ENCODE measurements at regions not wholly inside any gene's neighbourhood (a gene's known extent, or its start where the extent isn't known, plus 50 kb on each side); places are given as distances from the start of the nearest gene placed in this dataset.

GRCh38 chr11:30100495-30100894, 83.7 kb upstream of the KCNA4 start:
- no peak for TF ChIP-seq EP300 (IDR thresholded peaks at IDR 0.05; ENCODE audit: borderline replicate concordance)

- TF ChIP-seq EGR1 (IDR thresholded peaks at IDR 0.05), result no peak
- TF ChIP-seq RAD21 (IDR thresholded peaks at IDR 0.05; ENCODE audit: low read depth), result no peak
These were observed 89.7 kb upstream of the KCNA4 start for GRCh38 chr11:30106222-30107181.

GRCh38 chr11:30107899-30108298, 91.1 kb upstream of the KCNA4 start:
- no peak for TF ChIP-seq EGR1 (IDR thresholded peaks at IDR 0.05)

- TF ChIP-seq RAD21 (IDR thresholded peaks at IDR 0.05; ENCODE audit: low read depth), result no peak
These were observed 92.9 kb upstream of the KCNA4 start for GRCh38 chr11:30109774-30110173.

- TF ChIP-seq TAF1 (IDR thresholded peaks at IDR 0.05; ENCODE audit: low read depth), result no peak
- TF ChIP-seq EP300 (IDR thresholded peaks at IDR 0.05; ENCODE audit: borderline replicate concordance), result no peak
- TF ChIP-seq EGR1 (IDR thresholded peaks at IDR 0.05), result no peak
- no peak for TF ChIP-seq MAX (IDR thresholded peaks at IDR 0.05)
- no peak for TF ChIP-seq TEAD4 (IDR thresholded peaks at IDR 0.05)
- TF ChIP-seq TCF12 (IDR thresholded peaks at IDR 0.05; ENCODE audit: low read depth), result no peak
- TF ChIP-seq NFIC (IDR thresholded peaks at IDR 0.05), result no peak
- TF ChIP-seq CREB1 (IDR thresholded peaks at IDR 0.05; ENCODE audit: low read depth), result no peak
- TF ChIP-seq FOXM1 (IDR thresholded peaks at IDR 0.05; ENCODE audit: borderline replicate concordance, low read depth), result no peak
- no peak for TF ChIP-seq REST (IDR thresholded peaks at IDR 0.05; ENCODE audit: low read depth)
- TF ChIP-seq USF1 (IDR thresholded peaks at IDR 0.05), result no peak
- no peak for TF ChIP-seq YY1 (IDR thresholded peaks at IDR 0.05; ENCODE audit: low read depth)
- TF ChIP-seq RAD21 (IDR thresholded peaks at IDR 0.05; ENCODE audit: low read depth), result no peak
- no peak for TF ChIP-seq ZBTB7A (IDR thresholded peaks at IDR 0.05; ENCODE audit: low read depth)
- no peak for TF ChIP-seq CEBPB (IDR thresholded peaks at IDR 0.05)
These were observed 93.9 kb upstream of the KCNA4 start for GRCh38 chr11:30110691-30111090.

- TF ChIP-seq NFIC (IDR thresholded peaks at IDR 0.05) (no peak), CREB1 (IDR thresholded peaks at IDR 0.05; ENCODE audit: low read depth) (no peak), YY1 (IDR thresholded peaks at IDR 0.05; ENCODE audit: low read depth) (no peak), ZBTB7A (IDR thresholded peaks at IDR 0.05; ENCODE audit: low read depth) (no peak), MAX (IDR thresholded peaks at IDR 0.05) (no peak)
These were observed 95.0 kb upstream of the KCNA4 start for GRCh38 chr11:30111786-30112185.

GRCh38 chr11:30113326-30113898, 96.6 kb upstream of the KCNA4 start:
- TF ChIP-seq MAX (IDR thresholded peaks at IDR 0.05), result no peak
- no peak for TF ChIP-seq CEBPB (IDR thresholded peaks at IDR 0.05)
- TF ChIP-seq TAF1 (IDR thresholded peaks at IDR 0.05; ENCODE audit: low read depth), result no peak
- no peak for TF ChIP-seq TEAD4 (IDR thresholded peaks at IDR 0.05)
- no peak for TF ChIP-seq TCF12 (IDR thresholded peaks at IDR 0.05; ENCODE audit: low read depth)
- TF ChIP-seq ZBTB7A (IDR thresholded peaks at IDR 0.05; ENCODE audit: low read depth), result no peak
- TF ChIP-seq REST (IDR thresholded peaks at IDR 0.05; ENCODE audit: low read depth), result no peak
- TF ChIP-seq CREB1 (IDR thresholded peaks at IDR 0.05; ENCODE audit: low read depth), result no peak
- no peak for TF ChIP-seq RAD21 (IDR thresholded peaks at IDR 0.05; ENCODE audit: low read depth)
- no peak for TF ChIP-seq YY1 (IDR thresholded peaks at IDR 0.05; ENCODE audit: low read depth)

Measured in Ishikawa (cell line).